GM10266 (cell line): ENCODE measurements at regions not wholly inside any gene's neighbourhood (a gene's known extent, or its start where the extent isn't known, plus 50 kb on each side); places are given as distances from the start of the nearest gene placed in this dataset.

Experiments used
- DNase-seq: peaks from one replicate; pipeline ENCODE4 v3.0.0; 2012; ENCODE audit errors: extremely low spot score
- CTCF ChIP-seq: IDR thresholded peaks from 2 replicates; pipeline ENCODE4 v1.5.1; 2012; ENCODE audit warnings: mild to moderate bottlenecking, low read depth; ENCODE audit not compliant: control insufficient read depth, insufficient read depth; ENCODE audit errors: missing control alignments

GRCh38 chr15:70412794-70413193 lies 315.1 kb upstream of the TLE3 start:
- DNase-seq, result no peak
- TF ChIP-seq CTCF, result no peak

GRCh38 chr15:70411143-70411863 lies 313.6 kb upstream of the TLE3 start:
- DNase-seq, result no peak
- no peak for TF ChIP-seq CTCF

- no peak for TF ChIP-seq CTCF
- DNase-seq, result no peak
Measured at GRCh38 chr15:70410371-70410985, 312.8 kb upstream of the TLE3 start.

GRCh38 chr15:70409388-70409787 lies 311.7 kb upstream of the TLE3 start:
- TF ChIP-seq CTCF, result no peak
- DNase-seq, result no peak

- no peak for DNase-seq
- TF ChIP-seq CTCF, result no peak
Measured at GRCh38 chr15:70407955-70408354, 310.2 kb upstream of the TLE3 start.

- DNase-seq, result no peak
- TF ChIP-seq CTCF, result no peak
Measured at GRCh38 chr15:70407336-70407670, 309.6 kb upstream of the TLE3 start.

- DNase-seq, result no peak
- no peak for TF ChIP-seq CTCF
Measured at GRCh38 chr15:70406617-70407335, 309.1 kb upstream of the TLE3 start.
